Right forelimb (tissue), 1 donor: ENCODE measurements at regions not wholly inside any gene's neighbourhood (a gene's known extent, or its start where the extent isn't known, plus 50 kb on each side); places are given as distances from the start of the nearest gene placed in this dataset.

Experiments
- DNase-seq: peaks from one replicate; pipeline ENCODE4 v3.0.0-alpha.2; 2018

- DNase-seq = no peak
These were observed 1194.6 kb downstream of the SORCS1 start for GRCh38 chr10:105969884-105970377.

GRCh38 chr10:105968666-105969065 lies 1195.8 kb downstream of the SORCS1 start:
- no peak for DNase-seq

- DNase-seq = no peak
These were observed 1197.2 kb downstream of the SORCS1 start for GRCh38 chr10:105967256-105967655.

- DNase-seq = no peak
These were observed 1199.4 kb downstream of the SORCS1 start for GRCh38 chr10:105965141-105965540.

- DNase-seq = no peak
These were observed 1200.5 kb downstream of the SORCS1 start for GRCh38 chr10:105964009-105964408.

GRCh38 chr10:105963334-105963884 lies 1201.1 kb downstream of the SORCS1 start:
- no peak for DNase-seq

- DNase-seq = no peak
These were observed 1208.0 kb downstream of the SORCS1 start for GRCh38 chr10:105956550-105956949.

- no peak for DNase-seq
These were observed 1210.6 kb downstream of the SORCS1 start for GRCh38 chr10:105953861-105954260.

- DNase-seq = no peak
These were observed 1211.5 kb downstream of the SORCS1 start for GRCh38 chr10:105953056-105953455.

- no peak for DNase-seq
These were observed 1212.4 kb downstream of the SORCS1 start for GRCh38 chr10:105952153-105952552.

GRCh38 chr10:105950410-105950809 lies 1214.1 kb downstream of the SORCS1 start:
- peak; percentile 49 for DNase-seq

GRCh38 chr10:105949721-105950120 lies 1214.8 kb downstream of the SORCS1 start:
- DNase-seq = no peak

GRCh38 chr10:105925045-105925785 lies 1239.3 kb downstream of the SORCS1 start:
- DNase-seq = no peak

- DNase-seq = no peak
These were observed 1243.2 kb downstream of the SORCS1 start for GRCh38 chr10:105921348-105921747.

- no peak for DNase-seq
These were observed 1250.1 kb downstream of the SORCS1 start for GRCh38 chr10:105914432-105914831.

- DNase-seq = no peak
These were observed 1255.8 kb downstream of the SORCS1 start for GRCh38 chr10:105908701-105909100.

GRCh38 chr10:105885495-105885894 lies 1244.4 kb downstream of the SORCS3 start:
- no peak for DNase-seq

- DNase-seq = no peak
These were observed 1238.3 kb downstream of the SORCS3 start for GRCh38 chr10:105879401-105879800.

GRCh38 chr10:105875050-105875449 lies 1234.0 kb downstream of the SORCS3 start:
- no peak for DNase-seq

- no peak for DNase-seq
These were observed 1231.6 kb downstream of the SORCS3 start for GRCh38 chr10:105872665-105873064.

GRCh38 chr10:105868935-105869334 lies 1227.8 kb downstream of the SORCS3 start:
- no peak for DNase-seq

- no peak for DNase-seq
These were observed 1223.8 kb downstream of the SORCS3 start for GRCh38 chr10:105864854-105865253.

GRCh38 chr10:105857268-105858264 lies 1216.5 kb downstream of the SORCS3 start:
- no peak for DNase-seq
